SH-SY5Y (cell line): ENCODE measurements at regions not wholly inside any gene's neighbourhood (a gene's known extent, or its start where the extent isn't known, plus 50 kb on each side); places are given as distances from the start of the nearest gene placed in this dataset.

Experiments
- GATA2 ChIP-seq: IDR thresholded peaks from 2 replicates; pipeline ENCODE4 v1.6.1; 2011; ENCODE audit warnings: mild to moderate bottlenecking, low read depth, low read length
- GATA3 ChIP-seq: IDR thresholded peaks from 2 replicates; pipeline ENCODE4 v1.6.1; 2011; ENCODE audit warnings: low read depth, mild to moderate bottlenecking, low read length, moderate library complexity

DNA sequence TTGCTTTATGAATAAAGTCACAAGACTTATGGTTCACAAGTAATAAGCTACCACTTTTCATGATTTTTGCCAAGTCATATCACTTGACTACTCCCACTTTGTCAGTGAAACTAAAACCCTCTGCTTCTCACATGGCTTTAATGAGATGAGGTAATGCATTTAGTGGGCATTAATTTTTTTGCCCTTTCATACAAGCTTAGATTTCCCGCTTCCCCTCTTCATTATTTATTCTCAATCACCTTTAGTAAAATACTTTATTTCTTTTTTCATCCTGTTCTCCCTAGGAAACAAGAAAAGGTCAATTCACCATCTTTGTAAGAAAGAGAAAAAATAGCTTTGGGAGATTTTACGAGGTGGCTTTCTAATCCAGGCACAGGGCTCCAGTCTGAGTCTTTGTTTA lies 109.6 kb upstream of the STARD3NL start:
- TF ChIP-seq GATA3 = no peak
- TF ChIP-seq GATA2 = no peak
